Keratinocyte (primary cell): ENCODE measurements at regions not wholly inside any gene's neighbourhood (a gene's known extent, or its start where the extent isn't known, plus 50 kb on each side); places are given as distances from the start of the nearest gene placed in this dataset.

Source experiments
- DNase-seq: peaks from one replicate; pipeline ENCODE4 v3.0.0-alpha.2; 2011; ENCODE audit warnings: low read depth, missing footprints, low spot score
- FAIRE-seq: peaks from 2 replicates; lab custom pipeline; 2011; peaks lifted over from hg19 to GRCh38; lab: Jason Lieb, UNC
- H2AFZ ChIP-seq: 2 replicates; pipeline ENCODE4 v1.6.0; 2012; ENCODE audit warnings: low read length, control low read depth, inconsistent platforms; ENCODE audit not compliant: control insufficient read depth
- H3K27ac ChIP-seq: 2 replicates; pipeline ENCODE4 v1.5.1; 2011; ENCODE audit warnings: low read length; ENCODE audit not compliant: control insufficient read depth, insufficient read depth
- H3K27me3 ChIP-seq: 3 replicates; pipeline ENCODE4 v1.6.0; 2011; ENCODE audit warnings: low read length; ENCODE audit not compliant: control insufficient read depth, insufficient read depth; ENCODE audit errors: extremely low read depth
- H3K36me3 ChIP-seq, 2 experiments: 2 replicates in 1 of 2; 3 replicates in 1 of 2; pipeline ENCODE4 v1.5.1; 2011; ENCODE audit warnings: low read length in 2 of 2, mild to moderate bottlenecking in 1 of 2; ENCODE audit not compliant: control insufficient read depth in 2 of 2, insufficient read depth in 2 of 2; ENCODE audit errors: extremely low read depth in 1 of 2
- H3K4me1 ChIP-seq: 3 replicates; pipeline ENCODE4 v1.5.1; 2011; ENCODE audit warnings: low read length; ENCODE audit not compliant: control insufficient read depth, insufficient read depth; ENCODE audit errors: extremely low read depth
- H3K4me2 ChIP-seq: 3 replicates; pipeline ENCODE4 v1.6.0; 2011; ENCODE audit warnings: low read depth, low read length; ENCODE audit not compliant: control insufficient read depth, insufficient read depth; ENCODE audit errors: extremely low read depth
- H3K4me3 ChIP-seq, 3 experiments: fragments of 200-600 bp in 1 of 3; sonication (generic) in 1 of 3; 2 replicates in 2 of 3; 3 replicates in 1 of 3; pipeline ENCODE4 v1.5.1; 2011 to 2016; ENCODE audit warnings: low read length in 3 of 3, mild to moderate bottlenecking in 3 of 3, control low read depth in 2 of 3, inconsistent platforms in 1 of 3, low read depth in 1 of 3, mixed read lengths in 1 of 3, mixed run types in 1 of 3, moderate library complexity in 1 of 3; ENCODE audit not compliant: control insufficient read depth in 2 of 3, insufficient read depth in 2 of 3; ENCODE audit errors: extremely low read depth in 1 of 3
- H3K79me2 ChIP-seq: 2 replicates; pipeline ENCODE4 v1.6.0; 2012; ENCODE audit warnings: low read length; ENCODE audit not compliant: control insufficient read depth, insufficient read depth
- H3K9ac ChIP-seq: 3 replicates; pipeline ENCODE4 v1.6.0; 2011; ENCODE audit warnings: low read length; ENCODE audit not compliant: control insufficient read depth, insufficient read depth; ENCODE audit errors: extremely low read depth
- H3K9me1 ChIP-seq: 3 replicates; pipeline ENCODE4 v1.6.0; 2011; ENCODE audit warnings: low read length; ENCODE audit not compliant: control insufficient read depth, insufficient read depth; ENCODE audit errors: extremely low read depth
- H3K9me3 ChIP-seq: 2 replicates; pipeline ENCODE4 v1.5.1; 2012; ENCODE audit warnings: low read depth, low read length; ENCODE audit not compliant: control insufficient read depth
- H4K20me1 ChIP-seq: 3 replicates; pipeline ENCODE4 v1.6.0; 2011; ENCODE audit warnings: low read length; ENCODE audit not compliant: control insufficient read depth, insufficient read depth; ENCODE audit errors: extremely low read depth
- CTCF ChIP-seq, 3 experiments: IDR thresholded peaks in 1 of 3; conservative IDR thresholded peaks in 1 of 3; optimal IDR thresholded peaks in 1 of 3; 2 replicates in 2 of 3; 3 replicates in 1 of 3; pipeline versions ENCODE3 to v1.5.1; 2011; ENCODE audit warnings: low read length in 3 of 3, mild to moderate bottlenecking in 3 of 3, moderate library complexity in 2 of 3, control low read depth in 1 of 3, inconsistent platforms in 1 of 3; ENCODE audit not compliant: insufficient read depth in 2 of 3; ENCODE audit errors: extremely low read depth in 1 of 3
- EZH2 ChIP-seq: IDR thresholded peaks from one replicate; pipeline ENCODE4 v1.6.1; 2012; ENCODE audit warnings: inconsistent platforms, mild to moderate bottlenecking, low read length, moderate library complexity
- dilution Hi-C: fragments of 300-500 bp; cut with MboI; formaldehyde crosslinking; loops from one replicate; pipeline ENCODE4 v1.7.0; 2020; ENCODE audit warnings: low sequenced_read_pairs; ENCODE audit not compliant: extremely low pct_ligation_motif_present

GRCh38 chr14:85254711-85255110, 275.2 kb upstream of the FLRT2 start:
- dilution Hi-C loops: no loop called here
- Histone ChIP-seq H2AFZ (no peak overlapping the region), H3K27me3 (no peaks in the 10 kb centered on the region), H4K20me1 (no peaks in the 10 kb centered on the region), H3K4me1 (peaks cover 10% of the 10 kb centered on the region), H3K36me3 (no peaks in the 10 kb centered on the region), H3K9me3 (no peaks in the 10 kb centered on the region), H3K9ac (no peak overlapping the region), H3K4me2 (no peak overlapping the region), H3K79me2 (no peaks in the 10 kb centered on the region), H3K4me3 (no peak overlapping the region), H3K9me1 (no peaks in the 10 kb centered on the region), H3K27ac (no peak overlapping the region)
- DNase-seq (no peak), FAIRE-seq (no peak)
- no peak for TF ChIP-seq EZH2
- TF ChIP-seq CTCF (optimal IDR thresholded peaks at IDR 0.05 in 1 of 3, IDR thresholded peaks at IDR 0.05 in 1 of 3, conservative IDR thresholded peaks at IDR 0.05 in 1 of 3; ENCODE audit: extremely low read depth in 1 of 3, insufficient read depth in 2 of 3, low read length in 3 of 3): no peak

- Histone ChIP-seq H3K27me3 (no peaks in the 10 kb centered on the region), H2AFZ (no peak overlapping the region), H4K20me1 (no peaks in the 10 kb centered on the region), H3K4me2 (no peak overlapping the region), H3K27ac (no peak overlapping the region), H3K79me2 (no peaks in the 10 kb centered on the region), H3K4me1 (peaks cover 3% of the 10 kb centered on the region), H3K4me3 (no peak overlapping the region), H3K9me1 (no peaks in the 10 kb centered on the region), H3K36me3 (no peaks in the 10 kb centered on the region), H3K9me3 (no peaks in the 10 kb centered on the region), H3K9ac (no peak overlapping the region)
- DNase-seq (no peak), FAIRE-seq (no peak)
- dilution Hi-C loops: no loop called here
- no peak for TF ChIP-seq EZH2
- no peak for TF ChIP-seq CTCF (optimal IDR thresholded peaks at IDR 0.05 in 1 of 3, IDR thresholded peaks at IDR 0.05 in 1 of 3, conservative IDR thresholded peaks at IDR 0.05 in 1 of 3; ENCODE audit: extremely low read depth in 1 of 3, insufficient read depth in 2 of 3, low read length in 3 of 3)
Observed at GRCh38 chr14:85257287-85257686, 272.7 kb upstream of the FLRT2 start.
